IMR-90 (cell line): ENCODE measurements at regions not wholly inside any gene's neighbourhood (a gene's known extent, or its start where the extent isn't known, plus 50 kb on each side); places are given as distances from the start of the nearest gene placed in this dataset.

Experiments
- ATAC-seq: fragments of 200-7000 bp; cut with Tn5 transposase; 2 replicates; pipeline ENCODE4 v1.9.1; 2020; ENCODE audit warnings: low read depth, mild to moderate bottlenecking, moderate library complexity
- BruUV-seq: library from RNA; stranded (reverse); fragments of 400-500 nt; replicated peaks from 2 replicates; lab custom pipeline; 2021; lab: Mats Ljungman, UMichigan
- CTCF ChIA-PET: fragments of 300-600 bp; formaldehyde crosslinking; extraction: SDS; loops from one replicate; lab custom pipeline; 2021; ENCODE audit warnings: antibody characterized with exemption; lab: Yijun Ruan, JAX
- POLR2A ChIA-PET: fragments of 300-600 bp; sonication (Branson Sonifier 250); formaldehyde crosslinking; loops from one replicate; lab custom pipeline; 2022; ENCODE audit warnings: antibody characterized with exemption; ENCODE audit not compliant: unreplicated experiment; lab: Charles Lee
- DNase-seq: peaks from one replicate; pipeline ENCODE4 v3.0.0; 2013
- H2AFZ ChIP-seq: replicated peaks from 2 replicates; pipeline ENCODE3; 2013; ENCODE audit warnings: low read length, mild to moderate bottlenecking; ENCODE audit not compliant: poor library complexity
- H2AK5ac ChIP-seq: 2 replicates; pipeline ENCODE4 v1.6.1; 2013; ENCODE audit warnings: low read depth, low read length, inconsistent platforms
- H2AK9ac ChIP-seq: replicated peaks from 2 replicates; pipeline ENCODE3; 2013; ENCODE audit warnings: mild to moderate bottlenecking, low read depth, low read length, moderate library complexity; ENCODE audit not compliant: poor library complexity
- H2BK120ac ChIP-seq: 2 replicates; pipeline ENCODE4 v1.6.1; 2013; ENCODE audit warnings: low read depth, low read length, inconsistent platforms
- H2BK15ac ChIP-seq: 3 replicates; pipeline ENCODE4 v1.6.1; 2013; ENCODE audit warnings: low read depth, low read length, inconsistent platforms
- H2BK20ac ChIP-seq: 2 replicates; pipeline ENCODE4 v1.6.1; 2013; ENCODE audit warnings: low read depth, mild to moderate bottlenecking, inconsistent platforms, low read length, moderate library complexity
- H2BK5ac ChIP-seq: 2 replicates; pipeline ENCODE4 v1.6.1; 2013; ENCODE audit warnings: mild to moderate bottlenecking, low read depth, low read length, inconsistent platforms; ENCODE audit not compliant: poor library complexity, severe bottlenecking
- H3K14ac ChIP-seq: replicated peaks from 2 replicates; pipeline ENCODE4 v1.6.1; 2013; ENCODE audit warnings: low read depth, low read length, inconsistent platforms
- H3K18ac ChIP-seq: 2 replicates; pipeline ENCODE4 v1.6.1; 2013; ENCODE audit warnings: low read depth, low read length, control low read depth
- H3K23ac ChIP-seq: 2 replicates; pipeline ENCODE4 v1.6.1; 2013; ENCODE audit warnings: low read depth, low read length, inconsistent platforms
- H3K27ac ChIP-seq: 2 replicates; pipeline ENCODE4 v1.5.1; 2013; ENCODE audit warnings: mild to moderate bottlenecking, control low read depth, low read length; ENCODE audit not compliant: insufficient read depth
- H3K27me3 ChIP-seq: 2 replicates; pipeline ENCODE4 v1.6.1; 2013; ENCODE audit warnings: low read length; ENCODE audit not compliant: control insufficient read depth, insufficient read depth
- H3K36me3 ChIP-seq: 2 replicates; pipeline ENCODE4 v1.6.1; 2013; ENCODE audit warnings: low read length, mixed read lengths; ENCODE audit not compliant: control insufficient read depth, insufficient read depth
- H3K4ac ChIP-seq: 2 replicates; pipeline ENCODE4 v1.6.1; 2013; ENCODE audit warnings: low read depth, low read length, inconsistent platforms
- H3K4me1 ChIP-seq: 2 replicates; pipeline ENCODE4 v1.6.1; 2013; ENCODE audit warnings: low read length, mixed read lengths; ENCODE audit not compliant: control insufficient read depth, insufficient read depth
- H3K4me2 ChIP-seq: 2 replicates; pipeline ENCODE4 v1.6.1; 2013; ENCODE audit warnings: low read depth, mild to moderate bottlenecking, control low read depth, low read length, moderate library complexity
- H3K4me3 ChIP-seq: 2 replicates; pipeline ENCODE4 v1.5.1; 2013; ENCODE audit warnings: low read depth, mild to moderate bottlenecking, control low read depth, low read length, moderate library complexity; ENCODE audit not compliant: insufficient read depth
- H3K56ac ChIP-seq: 2 replicates; pipeline ENCODE4 v1.6.1; 2013; ENCODE audit warnings: low read length, inconsistent platforms; ENCODE audit not compliant: insufficient read depth; ENCODE audit errors: extremely low read depth
- H3K79me1 ChIP-seq, 2 experiments: 2 replicates each; pipeline ENCODE4 v1.6.1; 2013; ENCODE audit warnings: low read length in 2 of 2, inconsistent platforms in 1 of 2, low read depth in 1 of 2
- H3K9ac ChIP-seq: 2 replicates; pipeline ENCODE4 v1.6.1; 2013; ENCODE audit warnings: low read depth, low read length, control low read depth
- H3K9me1 ChIP-seq: 2 replicates; pipeline ENCODE4 v1.6.1; 2013; ENCODE audit warnings: low read length, inconsistent platforms; ENCODE audit not compliant: insufficient read depth
- H3K9me3 ChIP-seq: 2 replicates; pipeline ENCODE4 v1.6.1; 2013; ENCODE audit warnings: low read length; ENCODE audit not compliant: control insufficient read depth, insufficient read depth
- H4K20me1 ChIP-seq: 2 replicates; pipeline ENCODE4 v1.6.1; 2013; ENCODE audit warnings: low read length, inconsistent platforms; ENCODE audit not compliant: insufficient read depth
- H4K5ac ChIP-seq: 2 replicates; pipeline ENCODE4 v1.6.1; 2013; ENCODE audit warnings: mild to moderate bottlenecking, low read depth, low read length, control low read depth
- H4K8ac ChIP-seq, 2 experiments: 2 replicates each; pipeline ENCODE4 v1.6.1; 2013; ENCODE audit warnings: low read depth in 2 of 2, low read length in 2 of 2, control low read depth in 1 of 2, inconsistent platforms in 1 of 2
- H4K91ac ChIP-seq: 2 replicates; pipeline ENCODE4 v1.6.1; 2013; ENCODE audit warnings: low read depth, low read length, inconsistent platforms; ENCODE audit not compliant: insufficient read depth
- FOS ChIP-seq: fragments of 150-350 bp; IDR thresholded peaks from 2 replicates; pipeline ENCODE4 v1.6.1; 2016; ENCODE audit warnings: low read depth, low read length
- WGBS, 2 experiments: methylation state at CpG; one replicate each; pipeline versions ENCODE4 v1.1.5 to v1.1.7; 2013; ENCODE audit warnings: missing lambda C conversion rate in 2 of 2; ENCODE audit not compliant: insufficient read length in 1 of 2; ENCODE audit errors: extremely low coverage in 2 of 2; 5-methylcytosine and 5-hydroxymethylcytosine counted together
- dilution Hi-C: fragments of 300-500 bp; cut with HindIII; formaldehyde crosslinking; loops from one replicate; pipeline ENCODE4 v1.14.3; 2018; ENCODE audit warnings: low sequenced_read_pairs; ENCODE audit not compliant: unreplicated experiment
- in situ Hi-C: fragments of 300-500 bp; cut with MboI; formaldehyde crosslinking; loops from 3 replicates; pipeline ENCODE4 v1.14.3; 2019; ENCODE audit warnings: low sequenced_read_pairs, inconsistent platforms, mixed read lengths
- intact Hi-C: fragments of 100-400 bp; cut with micrococcal nuclease; formaldehyde crosslinking; loops from 2 replicates; pipeline ENCODE4 v1.10.0; 2022

DNA sequence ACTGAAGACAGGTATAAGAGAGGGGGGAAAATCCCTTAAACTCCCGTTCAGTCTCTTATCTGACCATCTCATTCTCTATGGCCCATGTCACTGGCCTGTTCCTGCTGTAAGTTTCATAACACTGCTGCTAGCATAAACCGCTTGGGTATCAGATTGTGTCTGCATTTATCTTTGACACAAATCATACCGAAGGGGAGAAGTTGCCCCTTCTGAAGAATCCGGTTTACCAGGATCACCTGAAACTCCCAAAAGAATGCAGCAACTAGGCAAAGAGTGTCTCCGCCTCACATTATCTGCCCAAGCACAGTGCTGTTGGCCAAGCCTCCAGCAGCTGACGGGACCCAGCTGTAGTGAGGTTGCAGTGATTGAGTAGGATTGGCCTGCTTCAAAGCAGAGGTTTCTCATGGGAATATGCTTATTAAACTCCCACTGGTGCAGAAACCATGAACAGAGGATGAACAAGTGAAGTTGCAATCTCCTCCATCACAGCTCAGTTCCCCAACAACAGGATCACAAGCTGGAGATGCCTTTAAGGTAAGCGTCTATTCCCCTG lies 71.3 kb upstream of the PUDP start:
- no peak overlapping the region for H2AK9ac ChIP-seq
- no peak overlapping the region for H3K14ac ChIP-seq
- H3K56ac ChIP-seq, result no peak overlapping the region
- H2BK15ac ChIP-seq, result no peak overlapping the region
- H3K9me1 ChIP-seq, result no peaks in the 10 kb centered on the region
- no peaks in the 10 kb centered on the region for H3K4me1 ChIP-seq
- H4K5ac ChIP-seq, result no peak overlapping the region
- CTCF ChIA-PET, result no interaction called here
- no peak overlapping the region for H3K4me3 ChIP-seq
- no peak overlapping the region for H3K23ac ChIP-seq
- DNase-seq, result no peak
- H3K9me3 ChIP-seq, result no peaks in the 10 kb centered on the region
- H3K4me2 ChIP-seq, result no peak overlapping the region
- ATAC-seq, result no peak
- no peak for TF ChIP-seq FOS
- no peaks in the 10 kb centered on the region for H3K36me3 ChIP-seq
- H4K91ac ChIP-seq, result no peak overlapping the region
- H2BK20ac ChIP-seq, result no peak overlapping the region
- H2BK5ac ChIP-seq, result no peak overlapping the region
- H2AFZ ChIP-seq, result no peak overlapping the region
- no peak overlapping the region for H3K4ac ChIP-seq
- H3K27me3 ChIP-seq, result no peaks in the 10 kb centered on the region; the same call in none of the 2 replicates
- no peak overlapping the region for H2AK5ac ChIP-seq
- no peaks in the 10 kb centered on the region for H3K79me1 ChIP-seq
- intact Hi-C loops, result no loop called here
- in situ Hi-C loops, result no loop called here
- no peak overlapping the region for H3K27ac ChIP-seq
- no peaks in the 10 kb centered on the region for H4K20me1 ChIP-seq
- 20% methylated on average over 1 of the region's 7 CpGs; no CpG with 5 or more reads in 1 of the 2 experiments for WGBS, 2 experiments
- no peak overlapping the region for H4K8ac ChIP-seq
- no peak overlapping the region for H2BK120ac ChIP-seq
- H3K18ac ChIP-seq, result no peak overlapping the region
- H3K9ac ChIP-seq, result no peak overlapping the region
- dilution Hi-C loops, result no loop called here
- POLR2A ChIA-PET, result no interaction called here
- BruUV-seq, result no TSS peak
